Liver (tissue), 8 donors: ENCODE measurements at regions not wholly inside any gene's neighbourhood (a gene's known extent, or its start where the extent isn't known, plus 50 kb on each side); places are given as distances from the start of the nearest gene placed in this dataset.
A peak's percentile ranks its signal among the peaks of the same experiment; 100 is the strongest.

ENCODE experiments used
- DNase-seq: peaks from one replicate; pipeline ENCODE4 v3.0.0-alpha.2; 2017; ENCODE audit warnings: low spot score
- H3K27ac ChIP-seq, 2 donors: one replicate each; pipeline ENCODE4 v1.7.0; 2013; ENCODE audit warnings: inconsistent platforms in 2 of 2, low read length in 2 of 2, control low read depth in 1 of 2, low read depth in 1 of 2, mild to moderate bottlenecking in 1 of 2
- H3K27me3 ChIP-seq, 4 donors: one replicate each; pipeline versions ENCODE4 v1.6.1 to v1.7.0; 2013; ENCODE audit warnings: low read length in 3 of 4, inconsistent platforms in 1 of 4, mild to moderate bottlenecking in 1 of 4, moderate library complexity in 1 of 4; ENCODE audit not compliant: control insufficient read depth in 4 of 4, insufficient read depth in 4 of 4
- H3K36me3 ChIP-seq, 4 donors: one replicate each; pipeline versions ENCODE4 v1.6.1 to v1.7.0; 2013; ENCODE audit warnings: low read length in 3 of 4, mild to moderate bottlenecking in 3 of 4, low read depth in 1 of 4, moderate library complexity in 1 of 4; ENCODE audit not compliant: control insufficient read depth in 4 of 4, insufficient read depth in 3 of 4
- H3K4me1 ChIP-seq, 4 donors: one replicate each; pipeline versions ENCODE4 v1.6.1 to v1.7.0; 2013; ENCODE audit warnings: low read length in 3 of 4, mild to moderate bottlenecking in 3 of 4, moderate library complexity in 1 of 4; ENCODE audit not compliant: control insufficient read depth in 4 of 4, insufficient read depth in 4 of 4
- H3K4me3 ChIP-seq, 3 donors: one replicate each; pipeline versions ENCODE4 v1.6.1 to v1.7.0; 2013; ENCODE audit warnings: low read length in 3 of 3, control low read depth in 1 of 3, low read depth in 1 of 3, mild to moderate bottlenecking in 1 of 3
- H3K9ac ChIP-seq, 2 donors: one replicate each; pipeline ENCODE4 v1.7.0; 2013; ENCODE audit warnings: low read length in 2 of 2, mild to moderate bottlenecking in 2 of 2, moderate library complexity in 2 of 2, control low read depth in 1 of 2, low read depth in 1 of 2
- H3K9me3 ChIP-seq, 4 donors: one replicate each; pipeline versions ENCODE4 v1.6.1 to v1.7.0; 2013; ENCODE audit warnings: low read length in 3 of 4; ENCODE audit not compliant: control insufficient read depth in 4 of 4
- EGR1 ChIP-seq, 2 donors: IDR thresholded peaks; 2 replicates each; pipeline ENCODE4 v1.6.1; 2016 to 2018; ENCODE audit warnings: antibody characterized with exemption in 2 of 2, low read depth in 2 of 2
- FOXA1 ChIP-seq: IDR thresholded peaks from 2 replicates; pipeline ENCODE4 v1.6.1; 2016; ENCODE audit warnings: antibody characterized with exemption
- FOXA2 ChIP-seq: IDR thresholded peaks from 2 replicates; pipeline ENCODE4 v1.6.1; 2016; ENCODE audit warnings: antibody characterized with exemption
- GABPA ChIP-seq, 2 donors: IDR thresholded peaks in 1 of 2; conservative IDR thresholded peaks in 1 of 2; 2 replicates each; pipeline ENCODE4 v1.6.1; 2016; ENCODE audit warnings: antibody characterized with exemption in 2 of 2, mild to moderate bottlenecking in 1 of 2, moderate library complexity in 1 of 2
- HNF4A ChIP-seq, 2 donors: conservative IDR thresholded peaks; 2 replicates each; pipeline ENCODE4 v1.6.1; 2016; ENCODE audit warnings: antibody characterized with exemption in 2 of 2, mild to moderate bottlenecking in 2 of 2
- HNF4G ChIP-seq: IDR thresholded peaks from 2 replicates; pipeline ENCODE4 v1.6.1; 2016; ENCODE audit warnings: antibody characterized with exemption
- JUND ChIP-seq, 2 donors: IDR thresholded peaks; 2 replicates each; pipeline ENCODE4 v1.6.1; 2016; ENCODE audit warnings: antibody characterized with exemption in 2 of 2
- NR2F2 ChIP-seq: IDR thresholded peaks from 2 replicates; pipeline ENCODE4 v1.6.1; 2016; ENCODE audit warnings: antibody characterized with exemption
- RAD21 ChIP-seq, 2 donors: IDR thresholded peaks; 2 replicates each; pipeline ENCODE4 v1.6.1; 2016; ENCODE audit warnings: antibody characterized with exemption in 2 of 2, mild to moderate bottlenecking in 2 of 2
- RXRA ChIP-seq, 2 donors: IDR thresholded peaks; 2 replicates each; pipeline ENCODE4 v1.6.1; 2017 to 2018; ENCODE audit warnings: antibody characterized with exemption in 2 of 2, mild to moderate bottlenecking in 1 of 2
- SP1 ChIP-seq: IDR thresholded peaks from 2 replicates; pipeline ENCODE4 v1.6.1; 2018; ENCODE audit warnings: antibody characterized with exemption, mild to moderate bottlenecking
- TAF1 ChIP-seq: conservative IDR thresholded peaks from 2 replicates; pipeline ENCODE4 v1.6.1; 2016; ENCODE audit warnings: antibody characterized with exemption, mild to moderate bottlenecking
- YY1 ChIP-seq: IDR thresholded peaks from 2 replicates; pipeline ENCODE4 v1.6.1; 2016; ENCODE audit warnings: antibody characterized with exemption, mild to moderate bottlenecking
- WGBS: extraction: QIAGEN DNeasy Blood & Tissue Kit; methylation state at CpG from one replicate; pipeline ENCODE4 v1.1.7; 2013; 5-methylcytosine and 5-hydroxymethylcytosine counted together
- TF ChIP-seq, protein P1 (sequence below): IDR thresholded peaks from 2 replicates; pipeline ENCODE4 v1.6.1; 2016; ENCODE audit warnings: antibody characterized with exemption
- TF ChIP-seq, protein P2 (sequence below): IDR thresholded peaks from 2 replicates; pipeline ENCODE4 v1.6.1; 2016; ENCODE audit warnings: antibody characterized with exemption, mild to moderate bottlenecking
- TF ChIP-seq, protein P3 (sequence below): fragments of 150-350 bp; IDR thresholded peaks from 2 replicates; pipeline ENCODE4 v1.5.1; 2017; ENCODE audit warnings: improper control_type of control experiment, low read depth, low read length; ENCODE audit not compliant: missing input control
- TF ChIP-seq, protein P4 (sequence below): IDR thresholded peaks from 2 replicates; pipeline ENCODE4 v1.6.1; 2016; ENCODE audit warnings: antibody characterized with exemption
- TF ChIP-seq, protein P5 (sequence below): IDR thresholded peaks from 2 replicates; pipeline ENCODE4 v1.6.1; 2016; ENCODE audit warnings: antibody characterized with exemption
- donor health status: healthy.
- donor health status: healthy.
- donor health status: healthy.
- donor health status: healthy.
- donor health status: healthy.

DNA sequence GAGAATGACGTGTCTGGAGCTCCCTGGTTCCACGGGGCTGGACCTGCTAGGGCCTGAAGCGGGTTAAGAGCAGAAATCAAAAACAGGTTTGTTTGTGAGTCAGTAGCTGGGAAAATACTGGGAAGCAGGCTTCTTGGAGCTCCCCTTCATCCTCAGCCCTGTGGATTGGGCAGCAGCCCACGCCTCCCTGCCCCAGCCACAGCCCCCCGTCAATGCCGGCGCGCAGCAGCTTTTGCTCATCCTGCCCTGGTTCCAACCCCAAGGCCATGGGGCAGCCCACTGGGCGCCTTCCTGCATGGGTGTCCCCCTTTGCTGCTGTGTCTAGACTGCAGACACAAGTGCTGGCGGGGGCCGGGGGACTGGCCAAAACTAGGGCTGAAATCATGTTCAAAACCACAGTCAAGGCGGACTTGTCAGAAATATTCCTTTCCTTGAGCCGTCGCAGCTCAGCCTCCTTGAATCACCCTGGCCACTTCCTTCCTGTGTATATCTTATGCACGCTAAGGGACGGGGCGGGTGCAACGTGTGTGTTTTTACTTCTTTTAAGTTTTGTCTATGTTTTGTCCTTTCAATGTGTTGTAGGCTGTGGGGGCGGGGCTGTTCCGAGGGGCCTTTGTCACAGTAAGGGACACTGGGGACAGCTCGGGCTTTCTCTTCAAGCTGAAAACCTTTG lies 108.1 kb downstream of the KLF13 start:
- H3K9ac ChIP-seq = peak overlapping the region in 1 of 2 donors; percentile 57
- DNase-seq = peak; percentile 44
- H3K27ac ChIP-seq = peak overlapping the region; percentile 45 to 70
- TF ChIP-seq EGR1 (IDR thresholded peaks at IDR 0.05; ENCODE audit: low read depth in 2 of 2) (no peak), RAD21 (IDR thresholded peaks at IDR 0.05) (no peak), YY1 (no peak)
- TF ChIP-seq, protein P1, sequence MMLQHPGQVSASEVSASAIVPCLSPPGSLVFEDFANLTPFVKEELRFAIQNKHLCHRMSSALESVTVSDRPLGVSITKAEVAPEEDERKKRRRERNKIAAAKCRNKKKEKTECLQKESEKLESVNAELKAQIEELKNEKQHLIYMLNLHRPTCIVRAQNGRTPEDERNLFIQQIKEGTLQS = no peak
- H3K4me1 ChIP-seq = peaks cover 0 to 13% (median 7%) of the 10 kb centered on the region in 4 donors
- no peaks in the 10 kb centered on the region for H3K27me3 ChIP-seq
- H3K36me3 ChIP-seq = no peaks in the 10 kb centered on the region
- H3K4me3 ChIP-seq = no peak overlapping the region
- 63% methylated on average over 21 of the region's 21 CpGs for WGBS
- H3K9me3 ChIP-seq = no peaks in the 10 kb centered on the region

DNA sequence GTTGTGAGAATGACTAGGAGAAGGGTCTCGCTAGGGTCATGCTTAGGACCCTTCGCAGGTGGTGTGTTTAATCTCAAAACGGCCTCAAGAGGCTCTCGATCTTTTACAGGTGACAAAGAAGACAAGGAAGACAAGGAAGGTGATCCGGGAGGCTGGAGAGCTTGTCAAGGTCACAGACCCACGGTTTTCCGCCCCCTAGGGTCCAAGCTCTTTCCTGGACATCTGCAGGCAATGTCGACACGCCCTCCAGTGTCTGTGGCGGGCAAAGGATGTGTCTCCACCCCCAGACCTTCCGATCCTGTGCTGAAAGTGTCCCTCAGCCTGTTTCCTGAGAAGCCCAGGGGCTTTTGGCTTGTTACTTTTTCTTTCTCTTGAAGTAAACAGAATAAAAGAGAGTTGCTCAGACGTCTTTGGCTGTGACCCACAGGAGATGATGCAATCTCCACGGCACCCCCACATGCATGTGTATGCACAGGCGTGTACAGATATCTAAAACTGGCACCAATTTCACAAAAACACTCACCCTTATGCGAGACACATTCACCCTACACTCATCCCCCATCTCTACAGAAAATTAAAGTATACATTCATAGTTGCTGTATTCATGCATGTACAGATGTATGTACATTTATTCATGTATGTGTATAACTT lies 108.8 kb downstream of the KLF13 start:
- H3K36me3 ChIP-seq = no peaks in the 10 kb centered on the region
- peak; percentile 74 for DNase-seq

More for the DNA sequence above, 108.8 kb downstream of the KLF13 start:
- no peaks in the 10 kb centered on the region for H3K27me3 ChIP-seq
- TF ChIP-seq, protein P2, sequence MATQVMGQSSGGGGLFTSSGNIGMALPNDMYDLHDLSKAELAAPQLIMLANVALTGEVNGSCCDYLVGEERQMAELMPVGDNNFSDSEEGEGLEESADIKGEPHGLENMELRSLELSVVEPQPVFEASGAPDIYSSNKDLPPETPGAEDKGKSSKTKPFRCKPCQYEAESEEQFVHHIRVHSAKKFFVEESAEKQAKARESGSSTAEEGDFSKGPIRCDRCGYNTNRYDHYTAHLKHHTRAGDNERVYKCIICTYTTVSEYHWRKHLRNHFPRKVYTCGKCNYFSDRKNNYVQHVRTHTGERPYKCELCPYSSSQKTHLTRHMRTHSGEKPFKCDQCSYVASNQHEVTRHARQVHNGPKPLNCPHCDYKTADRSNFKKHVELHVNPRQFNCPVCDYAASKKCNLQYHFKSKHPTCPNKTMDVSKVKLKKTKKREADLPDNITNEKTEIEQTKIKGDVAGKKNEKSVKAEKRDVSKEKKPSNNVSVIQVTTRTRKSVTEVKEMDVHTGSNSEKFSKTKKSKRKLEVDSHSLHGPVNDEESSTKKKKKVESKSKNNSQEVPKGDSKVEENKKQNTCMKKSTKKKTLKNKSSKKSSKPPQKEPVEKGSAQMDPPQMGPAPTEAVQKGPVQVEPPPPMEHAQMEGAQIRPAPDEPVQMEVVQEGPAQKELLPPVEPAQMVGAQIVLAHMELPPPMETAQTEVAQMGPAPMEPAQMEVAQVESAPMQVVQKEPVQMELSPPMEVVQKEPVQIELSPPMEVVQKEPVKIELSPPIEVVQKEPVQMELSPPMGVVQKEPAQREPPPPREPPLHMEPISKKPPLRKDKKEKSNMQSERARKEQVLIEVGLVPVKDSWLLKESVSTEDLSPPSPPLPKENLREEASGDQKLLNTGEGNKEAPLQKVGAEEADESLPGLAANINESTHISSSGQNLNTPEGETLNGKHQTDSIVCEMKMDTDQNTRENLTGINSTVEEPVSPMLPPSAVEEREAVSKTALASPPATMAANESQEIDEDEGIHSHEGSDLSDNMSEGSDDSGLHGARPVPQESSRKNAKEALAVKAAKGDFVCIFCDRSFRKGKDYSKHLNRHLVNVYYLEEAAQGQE = no peak
- TF ChIP-seq YY1 (peak; percentile 35), SP1 (peak; percentile 59), FOXA1 (no peak), GABPA (IDR thresholded peaks at IDR 0.05 in 1 of 2, conservative IDR thresholded peaks at IDR 0.05 in 1 of 2) (no peak), NR2F2 (peak; percentile 52), EGR1 (IDR thresholded peaks at IDR 0.05; ENCODE audit: low read depth in 2 of 2) (no peak), RAD21 (IDR thresholded peaks at IDR 0.05) (peak; percentile 86 to 87), RXRA (IDR thresholded peaks at IDR 0.05) (peak; percentile 44 to 67), JUND (IDR thresholded peaks at IDR 0.05) (peak in 1 of 2 donors; percentile 37), FOXA2 (no peak), HNF4A (conservative IDR thresholded peaks at IDR 0.05) (peak; percentile 13 to 62), HNF4G (no peak), TAF1 (no peak)
- TF ChIP-seq, protein P3, sequence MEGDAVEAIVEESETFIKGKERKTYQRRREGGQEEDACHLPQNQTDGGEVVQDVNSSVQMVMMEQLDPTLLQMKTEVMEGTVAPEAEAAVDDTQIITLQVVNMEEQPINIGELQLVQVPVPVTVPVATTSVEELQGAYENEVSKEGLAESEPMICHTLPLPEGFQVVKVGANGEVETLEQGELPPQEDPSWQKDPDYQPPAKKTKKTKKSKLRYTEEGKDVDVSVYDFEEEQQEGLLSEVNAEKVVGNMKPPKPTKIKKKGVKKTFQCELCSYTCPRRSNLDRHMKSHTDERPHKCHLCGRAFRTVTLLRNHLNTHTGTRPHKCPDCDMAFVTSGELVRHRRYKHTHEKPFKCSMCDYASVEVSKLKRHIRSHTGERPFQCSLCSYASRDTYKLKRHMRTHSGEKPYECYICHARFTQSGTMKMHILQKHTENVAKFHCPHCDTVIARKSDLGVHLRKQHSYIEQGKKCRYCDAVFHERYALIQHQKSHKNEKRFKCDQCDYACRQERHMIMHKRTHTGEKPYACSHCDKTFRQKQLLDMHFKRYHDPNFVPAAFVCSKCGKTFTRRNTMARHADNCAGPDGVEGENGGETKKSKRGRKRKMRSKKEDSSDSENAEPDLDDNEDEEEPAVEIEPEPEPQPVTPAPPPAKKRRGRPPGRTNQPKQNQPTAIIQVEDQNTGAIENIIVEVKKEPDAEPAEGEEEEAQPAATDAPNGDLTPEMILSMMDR = peak; percentile 64
- TF ChIP-seq, protein P1 = peak; percentile 63
- TF ChIP-seq, protein P4, sequence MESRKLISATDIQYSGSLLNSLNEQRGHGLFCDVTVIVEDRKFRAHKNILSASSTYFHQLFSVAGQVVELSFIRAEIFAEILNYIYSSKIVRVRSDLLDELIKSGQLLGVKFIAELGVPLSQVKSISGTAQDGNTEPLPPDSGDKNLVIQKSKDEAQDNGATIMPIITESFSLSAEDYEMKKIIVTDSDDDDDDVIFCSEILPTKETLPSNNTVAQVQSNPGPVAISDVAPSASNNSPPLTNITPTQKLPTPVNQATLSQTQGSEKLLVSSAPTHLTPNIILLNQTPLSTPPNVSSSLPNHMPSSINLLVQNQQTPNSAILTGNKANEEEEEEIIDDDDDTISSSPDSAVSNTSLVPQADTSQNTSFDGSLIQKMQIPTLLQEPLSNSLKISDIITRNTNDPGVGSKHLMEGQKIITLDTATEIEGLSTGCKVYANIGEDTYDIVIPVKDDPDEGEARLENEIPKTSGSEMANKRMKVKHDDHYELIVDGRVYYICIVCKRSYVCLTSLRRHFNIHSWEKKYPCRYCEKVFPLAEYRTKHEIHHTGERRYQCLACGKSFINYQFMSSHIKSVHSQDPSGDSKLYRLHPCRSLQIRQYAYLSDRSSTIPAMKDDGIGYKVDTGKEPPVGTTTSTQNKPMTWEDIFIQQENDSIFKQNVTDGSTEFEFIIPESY = no peak
- TF ChIP-seq, protein P5, sequence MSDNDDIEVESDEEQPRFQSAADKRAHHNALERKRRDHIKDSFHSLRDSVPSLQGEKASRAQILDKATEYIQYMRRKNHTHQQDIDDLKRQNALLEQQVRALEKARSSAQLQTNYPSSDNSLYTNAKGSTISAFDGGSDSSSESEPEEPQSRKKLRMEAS = no peak
- H3K9me3 ChIP-seq = no peaks in the 10 kb centered on the region
- 11% methylated on average over 15 of the region's 15 CpGs for WGBS
- H3K9ac ChIP-seq = peak overlapping the region in 1 of 2 donors; percentile 57
- H3K27ac ChIP-seq = peak overlapping the region in 1 of 2 donors; percentile 70
- peaks cover 0 to 13% (median 8%) of the 10 kb centered on the region in 4 donors for H3K4me1 ChIP-seq
- no peak overlapping the region for H3K4me3 ChIP-seq
